Endothelial cell of umbilical vein (primary cell): ENCODE measurements at regions not wholly inside any gene's neighbourhood (a gene's known extent, or its start where the extent isn't known, plus 50 kb on each side); places are given as distances from the start of the nearest gene placed in this dataset.

Experiments used
- BruUV-seq: library from RNA; stranded (reverse); fragments of 400-500 nt; replicated peaks from 2 replicates; lab custom pipeline; 2021; lab: Mats Ljungman, UMichigan
- CTCF ChIA-PET: fragments of 300-600, 350-600 bp; sonication (Branson Sonifier 250); formaldehyde crosslinking; loops from one replicate; lab custom pipeline; 2021; ENCODE audit warnings: antibody characterized with exemption, inconsistent platforms; lab: Charles Lee
- POLR2A ChIA-PET: fragments of 300-600, 350-600 bp; sonication (Branson Sonifier 250); formaldehyde crosslinking; loops from one replicate; lab custom pipeline; 2021; ENCODE audit warnings: antibody characterized with exemption, inconsistent platforms; lab: Charles Lee
- DNase-seq: peaks from one replicate; pipeline ENCODE4 v3.0.0-alpha.2; 2011; ENCODE audit warnings: low read depth, low spot score
- FAIRE-seq: peaks from 2 replicates; lab custom pipeline; 2011; peaks lifted over from hg19 to GRCh38; lab: Jason Lieb, UNC
- H2AFZ ChIP-seq: 2 replicates; pipeline ENCODE4 v1.6.0; 2012; ENCODE audit warnings: low read depth, low read length, control low read depth, inconsistent platforms
- H3K27ac ChIP-seq: 2 replicates; pipeline ENCODE4 v1.5.1; 2011; ENCODE audit warnings: low read depth, mild to moderate bottlenecking, control low read depth, low read length, moderate library complexity; ENCODE audit not compliant: insufficient read depth
- H3K27me3 ChIP-seq, 2 experiments: 2 replicates each; pipeline versions ENCODE4 v1.6.0 to v1.6.1; 2011; ENCODE audit warnings: low read length in 2 of 2, mixed read lengths in 1 of 2; ENCODE audit not compliant: control insufficient read depth in 2 of 2, insufficient read depth in 2 of 2
- H3K36me3 ChIP-seq, 2 experiments: 2 replicates in 1 of 2; 3 replicates in 1 of 2; pipeline ENCODE4 v1.5.1; 2011; ENCODE audit warnings: low read length in 2 of 2, mild to moderate bottlenecking in 1 of 2, moderate library complexity in 1 of 2; ENCODE audit not compliant: control insufficient read depth in 2 of 2, insufficient read depth in 2 of 2; ENCODE audit errors: extremely low read depth in 1 of 2
- H3K4me1 ChIP-seq: 3 replicates; pipeline ENCODE4 v1.5.1; 2011; ENCODE audit warnings: mild to moderate bottlenecking, low read length; ENCODE audit not compliant: control insufficient read depth, insufficient read depth; ENCODE audit errors: extremely low read depth
- H3K4me2 ChIP-seq: 2 replicates; pipeline ENCODE4 v1.6.1; 2011; ENCODE audit warnings: low read length, control low read depth, mixed read lengths; ENCODE audit not compliant: insufficient read depth
- H3K4me3 ChIP-seq, 3 experiments: fragments of 200-600 bp in 1 of 3; sonication (generic), shearing (Covaris generic) in 1 of 3; replicated peaks in 1 of 3; 2 replicates each; pipeline ENCODE4 v1.5.1; 2011 to 2016; ENCODE audit warnings: control low read depth in 3 of 3, low read length in 3 of 3, mild to moderate bottlenecking in 2 of 3, inconsistent platforms in 1 of 3, low read depth in 1 of 3, moderate library complexity in 1 of 3; ENCODE audit not compliant: insufficient read depth in 1 of 3
- H3K79me2 ChIP-seq: 2 replicates; pipeline ENCODE4 v1.6.0; 2012; ENCODE audit warnings: low read length, inconsistent platforms; ENCODE audit not compliant: control insufficient read depth, insufficient read depth
- H3K9ac ChIP-seq: replicated peaks from 2 replicates; pipeline ENCODE3; 2011; ENCODE audit warnings: low read length, control low read depth; ENCODE audit not compliant: insufficient read depth; ENCODE audit errors: extremely low read depth
- H3K9me1 ChIP-seq: replicated peaks from 3 replicates; pipeline ENCODE4 v1.6.0; 2011; ENCODE audit warnings: mild to moderate bottlenecking, low read length; ENCODE audit not compliant: control insufficient read depth, insufficient read depth; ENCODE audit errors: extremely low read depth
- H3K9me3 ChIP-seq: replicated peaks from 2 replicates; pipeline ENCODE4 v1.5.1; 2012; ENCODE audit warnings: low read length, inconsistent platforms; ENCODE audit not compliant: control insufficient read depth, insufficient read depth
- H4K20me1 ChIP-seq: replicated peaks from 2 replicates; pipeline ENCODE3; 2011; ENCODE audit warnings: mild to moderate bottlenecking, low read length; ENCODE audit not compliant: control insufficient read depth, insufficient read depth; ENCODE audit errors: extremely low read depth
- EZH2 ChIP-seq: IDR thresholded peaks from 2 replicates; pipeline ENCODE4 v1.6.1; 2012; ENCODE audit warnings: borderline replicate concordance, low read depth, mild to moderate bottlenecking, moderate library complexity, low read length, inconsistent platforms; ENCODE audit not compliant: severe bottlenecking
- FOS ChIP-seq: IDR thresholded peaks from 2 replicates; pipeline ENCODE4 v1.6.1; 2011; ENCODE audit warnings: mild to moderate bottlenecking, low read length, moderate library complexity, borderline replicate concordance; ENCODE audit not compliant: insufficient read depth
- GATA2 ChIP-seq: IDR thresholded peaks from 2 replicates; pipeline ENCODE4 v1.7.0; 2011; ENCODE audit warnings: low read depth, mild to moderate bottlenecking, moderate library complexity, mixed read lengths, low read length; ENCODE audit not compliant: insufficient read length, insufficient read depth
- JUN ChIP-seq: IDR thresholded peaks from 2 replicates; pipeline ENCODE4 v1.6.1; 2011; ENCODE audit warnings: borderline replicate concordance, low read depth; ENCODE audit not compliant: insufficient read length, insufficient read depth
- MYC ChIP-seq: IDR thresholded peaks from one replicate; pipeline ENCODE4 v1.6.1; 2011; ENCODE audit warnings: mild to moderate bottlenecking, low read depth, low read length
- POLR2A ChIP-seq: IDR thresholded peaks from 2 replicates; pipeline ENCODE4 v1.6.1; 2012; ENCODE audit warnings: low read depth, mild to moderate bottlenecking, control low read depth, low read length
- POLR2AphosphoS5 ChIP-seq: IDR thresholded peaks from 2 replicates; pipeline ENCODE4 v1.6.1; 2012; ENCODE audit warnings: low read depth, mild to moderate bottlenecking, control low read depth, low read length, moderate library complexity; ENCODE audit not compliant: insufficient read depth
- dilution Hi-C: fragments of 300-500 bp; cut with MboI; formaldehyde crosslinking; loops from one replicate; pipeline ENCODE4 v1.15.0; 2019; ENCODE audit warnings: low sequenced_read_pairs; ENCODE audit not compliant: extremely low pct_ligation_motif_present
- intact Hi-C: fragments of 100-400 bp; cut with micrococcal nuclease; formaldehyde crosslinking; loops from one replicate; pipeline ENCODE4 v1.10.0; 2022
- TF ChIP-seq, protein P1 (sequence below): IDR thresholded peaks from 2 replicates; pipeline ENCODE4 v1.6.1; 2011; ENCODE audit not compliant: insufficient read depth, insufficient read length
- TF ChIP-seq, protein P2 (sequence below), 2 donors: IDR thresholded peaks; 1 replicate in 1 of 2; 2 replicates in 1 of 2; pipeline ENCODE4 v1.5.1; 2011; ENCODE audit warnings: low read length in 2 of 2, mild to moderate bottlenecking in 2 of 2, moderate library complexity in 2 of 2, control low read depth in 1 of 2, inconsistent platforms in 1 of 2, low read depth in 1 of 2; ENCODE audit not compliant: insufficient read depth in 1 of 2; ENCODE audit errors: extremely low read depth in 1 of 2

GRCh38 chr7:17613338-17614041 lies 315.0 kb downstream of the AHR start:
- dilution Hi-C loops = no loop called here
- no peak for FAIRE-seq
- POLR2A ChIA-PET = no interaction called here

More at GRCh38 chr7:17613338-17614041, 315.0 kb downstream of the AHR start:
- no peaks in the 10 kb centered on the region for H3K79me2 ChIP-seq
- no peak overlapping the region for H3K4me3 ChIP-seq
- no TSS peak for BruUV-seq
- TF ChIP-seq, protein P1, sequence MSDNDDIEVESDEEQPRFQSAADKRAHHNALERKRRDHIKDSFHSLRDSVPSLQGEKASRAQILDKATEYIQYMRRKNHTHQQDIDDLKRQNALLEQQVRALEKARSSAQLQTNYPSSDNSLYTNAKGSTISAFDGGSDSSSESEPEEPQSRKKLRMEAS = no peak
- TF ChIP-seq FOS = no peak
- no peak for TF ChIP-seq JUN
- no peak for TF ChIP-seq EZH2
- no peak for TF ChIP-seq POLR2A
- no peak for TF ChIP-seq GATA2
- TF ChIP-seq, protein P2, sequence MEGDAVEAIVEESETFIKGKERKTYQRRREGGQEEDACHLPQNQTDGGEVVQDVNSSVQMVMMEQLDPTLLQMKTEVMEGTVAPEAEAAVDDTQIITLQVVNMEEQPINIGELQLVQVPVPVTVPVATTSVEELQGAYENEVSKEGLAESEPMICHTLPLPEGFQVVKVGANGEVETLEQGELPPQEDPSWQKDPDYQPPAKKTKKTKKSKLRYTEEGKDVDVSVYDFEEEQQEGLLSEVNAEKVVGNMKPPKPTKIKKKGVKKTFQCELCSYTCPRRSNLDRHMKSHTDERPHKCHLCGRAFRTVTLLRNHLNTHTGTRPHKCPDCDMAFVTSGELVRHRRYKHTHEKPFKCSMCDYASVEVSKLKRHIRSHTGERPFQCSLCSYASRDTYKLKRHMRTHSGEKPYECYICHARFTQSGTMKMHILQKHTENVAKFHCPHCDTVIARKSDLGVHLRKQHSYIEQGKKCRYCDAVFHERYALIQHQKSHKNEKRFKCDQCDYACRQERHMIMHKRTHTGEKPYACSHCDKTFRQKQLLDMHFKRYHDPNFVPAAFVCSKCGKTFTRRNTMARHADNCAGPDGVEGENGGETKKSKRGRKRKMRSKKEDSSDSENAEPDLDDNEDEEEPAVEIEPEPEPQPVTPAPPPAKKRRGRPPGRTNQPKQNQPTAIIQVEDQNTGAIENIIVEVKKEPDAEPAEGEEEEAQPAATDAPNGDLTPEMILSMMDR (IDR thresholded peaks at IDR 0.05; ENCODE audit: extremely low read depth in 1 of 2, insufficient read depth in 1 of 2, low read depth in 1 of 2, low read length in 2 of 2) = no peak
- TF ChIP-seq POLR2AphosphoS5 = no peak
- no peak for TF ChIP-seq MYC
- no peak overlapping the region for H3K27ac ChIP-seq
- no peak overlapping the region for H2AFZ ChIP-seq
- H3K9ac ChIP-seq = no peak overlapping the region
- no peak overlapping the region for H3K4me2 ChIP-seq
- no peak for DNase-seq
- H3K9me1 ChIP-seq = no peaks in the 10 kb centered on the region
- intact Hi-C loops = no loop called here
- no peaks in the 10 kb centered on the region for H4K20me1 ChIP-seq
- H3K4me1 ChIP-seq = no peaks in the 10 kb centered on the region
- CTCF ChIA-PET = no interaction called here
- H3K27me3 ChIP-seq = no peaks in the 10 kb centered on the region
- H3K36me3 ChIP-seq = no peaks in the 10 kb centered on the region
- H3K9me3 ChIP-seq = no peaks in the 10 kb centered on the region
